GM19043 (cell line): ENCODE measurements at regions not wholly inside any gene's neighbourhood (a gene's known extent, or its start where the extent isn't known, plus 50 kb on each side); places are given as distances from the start of the nearest gene placed in this dataset.
"Not testable (repeated sequence)": the region's sequence is repeated elsewhere in the genome, so short reads cannot be mapped to it uniquely, and the experiment has no call there.

Experiments
- ATAC-seq: cut with Tn5 transposase; IDR thresholded peaks from one replicate; pipeline ENCODE4 v1.9.1; 2021; ENCODE audit warnings: low read depth; ENCODE audit not compliant: unreplicated experiment

DNA sequence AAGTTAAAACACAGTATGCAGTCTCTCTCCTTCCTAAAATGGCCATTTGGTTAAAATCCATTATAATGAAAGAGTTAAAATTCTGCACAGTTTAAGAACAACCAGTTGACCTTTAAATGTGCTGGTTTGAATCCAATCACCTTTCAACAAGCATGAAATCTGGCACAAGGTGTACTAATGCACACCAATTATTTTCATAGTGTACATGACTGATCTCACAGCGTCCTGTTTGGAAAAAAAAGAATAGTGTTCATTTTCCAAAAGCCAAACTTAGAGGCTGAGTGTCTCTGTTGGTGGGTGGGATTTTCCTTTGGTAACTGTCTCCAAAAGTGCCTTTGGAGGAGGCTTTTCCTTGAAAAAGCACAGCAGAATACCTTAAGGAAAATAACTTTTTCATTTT lies 180.6 kb downstream of the DEPDC1B start:
- no peak for ATAC-seq

DNA sequence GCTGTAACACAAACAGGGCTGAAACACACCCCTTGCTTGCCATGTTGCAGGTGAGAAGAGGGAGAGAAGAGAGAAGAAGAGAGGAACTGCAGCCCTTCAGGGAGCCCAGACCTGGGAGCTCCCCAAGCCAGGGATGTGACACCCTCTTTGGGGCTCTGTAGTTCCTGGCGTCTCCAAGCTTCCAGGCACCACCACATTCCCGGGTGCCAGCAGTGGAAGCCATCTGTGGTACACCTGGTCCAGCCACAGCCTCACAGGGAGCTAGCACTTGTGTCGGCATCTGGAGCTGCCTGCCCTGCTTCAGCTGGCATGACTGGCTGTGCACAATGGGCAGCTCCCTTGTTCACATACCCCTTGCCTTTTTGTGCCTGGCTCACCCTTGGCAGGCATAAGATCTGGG lies 182.1 kb downstream of the DEPDC1B start:
- no peak for ATAC-seq

DNA sequence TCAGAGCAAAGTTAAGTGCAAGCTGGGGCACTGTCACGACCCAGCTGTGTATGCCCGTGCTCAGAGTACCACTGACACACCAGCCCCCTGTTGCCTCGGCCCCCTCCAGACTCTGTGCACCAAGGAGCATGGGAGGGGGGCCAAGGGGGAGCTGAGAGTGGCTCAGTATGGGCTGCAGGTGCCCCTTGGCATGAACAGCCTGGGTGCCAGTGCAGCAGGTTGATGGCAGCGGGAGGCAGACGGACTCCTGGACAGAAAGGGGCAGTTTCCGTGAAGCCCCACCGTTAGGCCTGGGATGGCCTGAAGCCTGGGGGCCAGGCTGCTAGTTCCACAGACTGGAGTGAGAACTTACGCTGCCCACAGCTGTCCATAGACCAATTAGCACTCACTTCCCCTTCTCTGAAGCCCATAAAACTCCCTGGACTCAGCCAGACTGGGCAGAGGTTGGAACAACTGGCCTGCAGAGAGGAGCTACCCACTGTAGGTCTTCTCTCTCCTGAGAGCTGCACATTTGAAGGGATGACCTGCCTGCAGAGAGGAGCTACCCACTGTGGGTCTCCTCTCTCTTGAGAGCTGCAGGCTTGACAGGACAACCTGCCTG lies 182.8 kb downstream of the DEPDC1B start:
- no peak for ATAC-seq

DNA sequence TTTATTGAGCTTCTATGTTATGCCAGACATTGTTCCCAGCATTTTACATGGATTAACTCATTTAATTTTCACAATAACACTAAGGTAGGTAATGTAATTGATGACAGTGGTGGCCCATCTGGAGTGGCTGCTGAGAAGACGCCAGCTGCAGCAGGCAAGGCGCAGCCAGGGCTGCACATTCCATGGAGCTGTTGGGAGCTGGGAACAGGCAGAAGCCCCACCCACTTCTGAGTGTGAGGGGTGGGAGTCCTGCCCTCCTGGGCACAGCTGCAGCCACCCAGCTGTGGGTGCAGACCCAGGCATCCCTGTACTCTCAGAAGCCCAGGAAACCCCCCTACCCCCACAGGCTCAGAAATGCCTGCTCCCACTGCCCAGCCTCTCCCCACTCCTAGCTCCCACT lies 183.3 kb downstream of the DEPDC1B start:
- no peak for ATAC-seq

DNA sequence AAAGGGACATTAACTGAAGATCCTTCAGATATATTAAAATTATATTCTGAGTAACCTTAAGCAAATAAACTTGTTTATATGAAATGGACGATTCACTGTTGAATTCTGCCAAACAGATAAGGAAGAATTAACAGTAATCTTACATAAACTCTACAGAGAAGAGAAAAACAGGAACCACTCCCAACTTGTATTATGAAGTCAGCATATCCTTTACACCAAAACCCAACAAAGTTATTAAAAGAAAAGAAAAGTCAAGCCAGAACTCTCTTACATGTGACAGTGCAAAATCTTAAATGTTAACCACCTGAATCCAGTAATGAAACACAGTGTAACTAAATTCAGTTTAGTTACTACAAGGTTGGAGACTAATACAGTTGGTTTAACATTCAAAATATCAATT lies 185.8 kb downstream of the DEPDC1B start:
- no peak for ATAC-seq

DNA sequence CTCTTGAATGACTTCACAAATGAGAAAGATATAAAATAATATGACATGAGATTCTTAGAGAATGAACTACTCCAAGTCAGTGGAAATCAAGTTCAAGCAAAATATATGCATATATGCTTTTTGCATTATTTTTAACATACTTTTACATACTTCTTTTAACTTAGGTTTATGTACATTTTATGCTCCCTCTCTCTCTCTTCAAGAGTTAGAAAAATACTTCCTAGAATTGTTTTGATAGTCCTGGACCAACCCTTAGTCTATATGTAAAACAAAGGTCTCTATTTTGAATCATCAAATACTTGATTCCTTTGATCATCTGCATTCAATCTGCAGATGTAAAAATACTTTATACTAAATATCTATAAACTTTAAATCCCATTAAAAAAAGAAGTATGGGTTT lies 187.8 kb downstream of the DEPDC1B start:
- ATAC-seq: no peak

DNA sequence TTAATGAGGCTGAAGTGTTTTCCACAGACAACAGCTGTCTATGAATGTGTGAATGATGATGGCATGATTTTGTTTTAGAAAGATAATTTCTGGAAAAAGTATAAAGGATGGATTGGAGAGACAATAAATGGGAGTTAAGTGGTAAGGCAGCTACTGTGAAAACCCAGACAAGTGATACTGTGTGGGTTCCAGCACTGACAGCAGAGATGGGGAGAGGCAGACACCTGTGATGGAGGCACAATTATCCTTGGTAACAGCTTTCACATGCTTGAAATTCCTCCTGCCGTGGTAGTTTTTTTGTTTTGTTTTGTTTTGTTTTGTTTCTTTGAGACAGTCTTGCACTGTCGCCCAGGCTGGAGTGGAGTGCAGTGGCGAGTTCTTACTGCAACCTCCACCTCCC lies 189.3 kb downstream of the DEPDC1B start:
- no peak for ATAC-seq

DNA sequence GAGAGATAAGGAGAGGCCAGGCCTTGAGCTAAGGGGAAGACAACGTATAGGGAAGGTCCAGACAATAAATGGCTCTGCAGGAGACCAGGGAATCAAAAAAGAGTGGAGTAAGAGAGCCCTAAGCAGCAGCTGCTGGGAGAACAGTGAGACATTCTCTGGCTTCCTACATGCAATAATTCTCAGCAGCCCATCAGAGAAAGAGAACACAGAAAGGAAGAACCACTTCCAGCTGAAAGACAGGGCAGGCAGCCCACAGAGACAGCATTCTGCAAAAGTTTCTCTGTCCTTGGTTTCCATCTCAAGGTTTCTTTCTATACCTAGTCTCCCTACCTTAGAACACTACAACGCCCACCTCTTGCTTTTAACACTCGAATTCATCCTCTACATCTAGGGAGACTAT lies 189.9 kb downstream of the DEPDC1B start:
- no peak for ATAC-seq

DNA sequence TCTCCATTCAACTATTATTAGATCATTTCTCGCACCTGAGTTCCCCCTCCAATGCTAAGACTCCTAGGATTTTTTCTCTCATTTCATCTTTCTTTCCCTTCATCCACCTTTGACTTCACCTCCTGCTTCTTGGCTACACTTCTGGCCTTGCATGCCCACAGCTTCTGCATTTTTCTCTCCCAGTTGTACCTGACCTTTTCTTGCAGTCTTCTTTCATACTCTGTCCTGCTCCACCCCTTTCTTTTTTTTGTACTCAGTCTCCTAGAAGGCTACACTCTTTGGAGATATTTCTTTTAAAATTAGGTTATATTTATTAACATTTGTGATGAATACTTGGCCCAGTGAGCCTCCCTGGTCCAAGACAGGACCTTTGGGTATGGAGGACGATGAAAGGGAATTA lies 190.4 kb downstream of the DEPDC1B start:
- no peak for ATAC-seq

DNA sequence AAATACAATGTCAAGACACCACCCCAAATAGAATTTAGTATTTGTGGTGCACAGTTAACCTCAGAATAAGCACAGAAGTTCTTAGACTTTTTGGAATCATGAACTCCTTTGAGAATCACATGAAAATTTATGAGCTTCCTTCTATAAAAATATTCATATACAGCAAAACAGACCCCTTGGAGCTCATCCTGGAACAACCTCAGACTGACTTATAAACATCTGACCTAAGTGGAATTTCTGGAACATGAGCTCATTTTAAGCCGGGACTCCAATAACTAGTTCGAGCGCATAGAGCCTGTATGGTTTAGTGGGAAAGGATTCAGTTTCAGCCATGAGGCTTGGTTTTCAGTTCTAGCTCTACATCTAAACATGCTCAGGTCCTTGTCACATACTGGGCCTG lies 192.3 kb downstream of the DEPDC1B start:
- no peak for ATAC-seq

DNA sequence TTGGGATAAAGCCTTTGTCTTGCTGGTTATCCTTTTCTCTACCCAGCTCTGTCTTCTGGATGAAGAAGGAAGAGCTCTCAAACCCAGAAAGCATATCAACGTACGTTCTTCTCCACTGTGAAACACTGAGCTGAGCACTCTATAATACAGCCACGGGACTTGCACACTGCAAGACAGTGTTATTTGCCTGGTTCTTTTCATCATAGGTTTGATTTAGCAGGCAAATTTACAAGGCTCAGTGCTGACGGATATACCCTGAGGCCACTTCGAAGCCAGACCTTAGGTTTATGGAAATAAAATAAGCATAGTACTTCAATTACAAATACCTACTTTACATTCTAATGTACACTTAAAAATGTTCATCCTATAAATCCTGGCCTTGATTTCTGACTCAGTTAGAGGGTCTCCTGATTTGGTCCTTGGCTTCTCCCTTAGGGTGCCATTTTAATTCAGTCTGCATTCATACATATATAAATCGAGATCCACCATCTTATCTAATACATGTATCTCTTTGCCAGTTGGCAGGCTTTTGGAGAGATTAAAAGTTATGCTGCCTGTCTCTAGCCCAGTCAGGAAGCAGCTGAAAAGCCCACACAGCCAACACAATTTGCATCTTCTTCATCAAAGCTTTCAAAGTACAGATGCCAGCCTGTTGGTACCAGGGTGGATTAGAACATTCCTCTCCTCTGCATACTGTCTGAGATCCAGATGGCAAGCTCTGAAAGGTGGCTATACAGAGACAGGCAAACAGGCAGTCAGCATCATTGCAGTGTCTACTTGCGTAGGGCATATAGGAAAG lies 194.4 kb downstream of the DEPDC1B start:
- no peak for ATAC-seq

DNA sequence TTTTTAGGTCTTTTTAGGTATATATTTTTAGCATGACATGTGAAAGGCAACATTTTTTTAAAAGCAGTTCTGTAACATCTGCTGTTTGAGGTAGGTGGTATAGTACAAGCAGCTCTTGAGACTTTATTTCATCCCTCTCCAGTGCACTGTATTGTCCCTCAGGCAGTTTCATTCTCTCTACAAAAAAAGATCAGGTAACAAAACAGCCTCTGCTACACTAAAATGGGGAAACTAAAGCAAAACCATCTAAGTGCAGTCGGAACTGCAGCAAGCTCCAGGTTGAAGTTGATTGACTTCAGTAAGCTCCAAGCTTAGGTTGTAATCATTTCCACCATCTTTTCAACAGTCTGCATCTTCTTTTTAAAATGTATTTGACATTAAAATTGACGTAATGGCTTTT lies 195.6 kb downstream of the DEPDC1B start:
- ATAC-seq: peak; percentile 75

DNA sequence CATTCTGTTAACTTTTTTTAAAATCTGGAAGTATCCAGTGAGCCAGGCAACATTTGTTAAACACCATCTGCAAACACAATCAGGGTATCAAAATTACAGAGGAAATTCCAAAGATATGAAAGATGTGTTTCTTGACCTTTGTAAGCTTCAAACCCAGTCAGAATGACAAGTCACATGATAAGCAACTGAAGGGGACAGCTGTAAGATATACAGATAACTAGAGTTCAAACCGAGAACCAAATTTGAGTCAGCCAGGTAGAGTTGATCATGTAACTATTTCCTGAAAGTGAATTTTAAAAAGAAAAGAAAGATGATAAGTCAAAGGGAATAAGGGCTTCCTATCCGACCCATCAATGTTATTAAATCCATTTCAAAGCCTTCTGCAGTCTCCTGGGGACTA lies 196.2 kb downstream of the DEPDC1B start:
- ATAC-seq: peak; percentile 69

DNA sequence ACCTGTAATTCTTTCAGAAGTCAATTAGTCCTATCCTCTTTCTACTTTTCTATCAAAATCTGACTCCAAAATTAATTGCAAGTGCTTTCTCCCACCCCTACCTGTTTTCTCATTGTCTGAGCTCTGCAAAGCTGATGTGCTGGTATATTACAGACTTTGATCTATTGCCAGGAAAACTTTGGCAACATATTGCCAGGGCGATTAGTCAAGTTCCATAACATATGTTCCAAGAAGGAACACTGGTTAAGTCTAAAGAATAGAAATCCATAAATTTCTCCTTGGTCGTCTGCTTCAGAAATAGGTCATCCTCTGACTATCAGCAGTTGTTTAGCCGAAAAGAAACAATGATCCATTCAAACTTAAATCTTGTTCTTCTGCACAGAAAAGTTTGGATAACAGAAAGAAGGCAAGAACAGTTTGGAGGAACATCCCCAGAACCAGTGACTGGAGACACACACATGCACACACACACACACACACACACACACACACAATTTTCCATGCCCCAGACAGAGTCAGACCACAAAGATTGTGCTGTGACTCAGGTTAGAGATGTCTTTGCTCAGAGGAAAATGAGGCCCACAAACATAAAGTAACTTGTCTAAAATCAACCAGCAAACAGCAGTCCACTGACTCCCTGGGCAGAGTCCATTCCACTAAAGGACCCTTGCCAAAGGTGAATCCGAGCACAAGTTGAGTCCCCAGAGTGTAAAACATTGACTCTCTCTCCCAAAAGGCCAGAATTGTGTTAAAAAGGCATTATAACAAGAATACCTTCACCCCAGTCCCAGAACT lies 202.1 kb downstream of the DEPDC1B start:
- ATAC-seq: no peak

DNA sequence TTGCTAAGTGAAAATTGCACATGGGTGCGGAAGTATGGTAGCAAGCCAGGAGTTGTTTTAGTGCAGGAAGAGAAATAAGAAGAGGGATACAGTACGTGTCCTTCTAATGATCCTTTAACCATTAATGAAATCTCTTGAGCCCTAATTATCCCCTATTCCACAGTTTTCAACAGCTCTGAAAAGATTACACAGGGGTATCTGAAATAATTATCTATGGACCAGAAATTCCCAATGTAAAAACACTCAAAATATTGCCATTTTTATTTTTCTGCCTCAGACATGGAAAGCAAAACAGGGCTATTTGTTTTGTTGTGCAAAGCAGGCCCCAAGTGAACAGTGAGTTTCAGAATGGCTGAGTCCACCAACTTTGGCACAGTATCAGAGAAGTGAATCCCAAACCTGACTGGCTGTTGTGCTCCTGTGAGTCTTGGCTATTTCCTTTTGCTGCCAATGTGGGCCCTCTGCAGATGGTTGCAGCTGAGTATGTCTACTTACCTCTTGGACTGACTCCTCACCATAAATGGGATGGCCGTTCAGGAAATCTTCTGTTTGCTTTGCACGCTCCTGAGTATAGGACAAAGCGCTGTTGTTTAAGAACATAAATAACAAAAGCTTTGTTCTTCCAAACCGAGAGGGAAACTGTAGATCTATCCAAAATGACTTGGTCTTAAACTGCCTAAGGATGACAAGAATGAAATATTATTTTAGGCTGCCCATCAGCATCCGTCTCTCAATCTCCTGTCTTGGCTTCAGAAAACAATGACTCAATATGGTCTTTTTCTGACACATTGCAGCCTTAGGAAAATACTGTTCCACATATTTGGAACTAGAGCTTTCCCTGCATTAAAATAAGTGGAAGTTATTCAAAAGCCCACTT lies 204.1 kb downstream of the DEPDC1B start:
- no peak for ATAC-seq

DNA sequence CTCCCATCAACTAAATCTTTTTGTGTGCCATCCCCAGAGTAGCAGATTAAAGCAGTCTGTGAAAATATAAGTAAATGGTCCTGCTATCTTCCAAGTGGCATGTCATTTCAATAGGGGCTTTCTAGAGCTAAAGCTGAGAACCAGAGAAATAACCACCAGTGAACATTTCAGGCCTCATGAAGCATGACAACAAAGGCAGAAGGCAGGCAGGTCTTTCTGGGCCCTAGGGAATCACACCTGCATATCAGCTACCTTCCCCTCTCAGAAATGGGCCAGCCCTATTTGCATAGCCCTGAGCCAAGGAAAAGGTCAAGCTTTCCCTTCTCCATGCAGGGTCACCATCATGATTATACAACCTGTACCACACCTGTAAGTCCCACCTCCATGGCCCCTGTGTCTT lies 205.3 kb downstream of the DEPDC1B start:
- ATAC-seq: peak; percentile 73

DNA sequence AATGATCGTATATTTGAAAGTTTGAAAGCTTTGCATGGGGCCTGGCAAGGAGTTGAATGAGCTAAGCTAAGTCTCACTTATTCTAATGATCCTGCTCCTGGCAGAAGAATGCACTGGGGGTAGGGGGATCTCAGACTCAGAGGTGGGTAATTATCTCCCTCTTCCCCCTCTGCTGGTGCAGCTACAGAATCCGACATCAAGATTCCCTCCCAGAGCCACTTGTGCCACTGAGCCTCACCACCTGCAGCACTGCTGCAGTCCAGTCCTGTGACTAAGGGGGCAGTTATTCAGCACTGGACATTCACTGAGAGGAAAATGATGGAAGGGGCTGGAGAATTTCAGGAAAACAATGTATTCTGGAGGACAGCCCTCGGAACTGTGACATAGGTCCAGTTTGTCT lies 205.8 kb downstream of the DEPDC1B start:
- no peak for ATAC-seq

DNA sequence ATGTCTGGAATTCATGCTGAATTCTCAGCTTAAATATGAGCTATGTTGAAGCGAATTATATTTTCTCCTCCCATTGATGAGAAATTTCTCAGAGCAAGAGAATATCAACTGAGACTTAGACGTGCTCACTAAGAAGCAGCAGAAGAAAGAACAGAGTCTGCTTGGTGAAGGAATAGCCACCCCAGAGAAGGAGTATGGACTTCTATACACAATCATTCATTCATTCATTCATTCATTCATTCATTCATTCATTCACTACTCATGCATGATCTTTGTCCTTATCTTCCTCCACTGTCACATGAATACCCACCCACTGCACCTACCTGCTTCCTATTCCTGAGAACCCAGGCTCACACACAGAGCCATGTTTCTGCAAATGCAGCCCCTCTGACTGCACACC lies 206.6 kb downstream of the DEPDC1B start:
- no peak for ATAC-seq

DNA sequence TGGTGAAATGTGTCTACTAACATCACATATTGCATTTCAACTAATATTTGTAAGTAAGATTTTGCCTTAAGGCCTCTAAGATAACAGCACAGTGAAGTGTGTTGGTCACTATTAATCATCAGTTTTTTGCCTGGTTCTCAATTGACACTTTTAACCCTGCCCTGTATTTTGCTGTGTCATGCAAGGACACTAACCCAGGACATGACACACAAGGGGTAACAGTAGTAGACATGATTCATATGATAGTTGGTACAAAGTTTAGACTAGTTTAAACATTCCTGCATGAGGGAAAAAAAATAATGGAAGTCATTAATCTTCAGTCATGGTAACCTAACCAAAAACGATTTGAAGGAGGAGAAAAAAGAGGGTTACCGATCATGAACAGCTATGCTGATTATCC lies 207.0 kb downstream of the DEPDC1B start:
- no peak for ATAC-seq

DNA sequence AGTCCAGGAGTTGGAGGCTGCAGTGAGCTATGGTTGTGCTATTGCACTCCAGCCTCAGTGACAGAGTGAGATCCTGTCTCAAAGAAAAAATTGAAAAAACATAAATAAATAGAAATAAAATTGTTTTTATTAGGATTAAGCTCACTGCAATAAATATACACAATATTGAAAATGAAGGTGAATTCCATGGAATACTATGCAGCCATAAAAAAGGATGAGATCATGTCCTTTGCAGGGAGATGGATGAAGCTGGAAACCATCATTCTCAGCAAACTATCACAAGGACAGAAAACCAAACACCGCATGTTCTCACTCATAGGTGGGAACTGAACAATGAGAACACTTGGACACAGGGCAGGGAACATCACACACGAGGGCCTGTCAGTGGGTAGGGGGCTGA lies 207.6 kb downstream of the DEPDC1B start:
- not testable (repeated sequence) for ATAC-seq
